K562 (cell line): ENCODE measurements at regions not wholly inside any gene's neighbourhood (a gene's known extent, or its start where the extent isn't known, plus 50 kb on each side); places are given as distances from the start of the nearest gene placed in this dataset.

Experiments
- ATAC-seq: fragments of 200-7000 bp; cut with Tn5 transposase; 3 replicates; pipeline ENCODE4 v1.9.1; 2020; ENCODE audit warnings: moderate library complexity
- BruUV-seq: library from RNA; stranded (reverse); fragments of 400-500 nt; replicated peaks from 2 replicates; lab custom pipeline; 2021; lab: Mats Ljungman, UMichigan
- CTCF ChIA-PET: fragments of 300-600 bp; formaldehyde crosslinking; extraction: SDS; loops from one replicate; lab custom pipeline; 2021; ENCODE audit warnings: low intra/inter-chr PET ratio; lab: Yijun Ruan, JAX
- POLR2A ChIA-PET: fragments of 300-600, 350-650 bp; sonication (Branson Sonifier 250); formaldehyde crosslinking; extraction: SDS; loops from one replicate; lab custom pipeline; 2021; ENCODE audit warnings: antibody characterized with exemption, inconsistent platforms; lab: Yijun Ruan, JAX
- DNase-seq, 4 experiments: peaks; one replicate each; pipeline versions ENCODE4 v3.0.0 to v3.0.0-alpha.2; 2011 to 2018; ENCODE audit warnings: low spot score in 3 of 4, mixed read lengths in 3 of 4; ENCODE audit errors: extremely low read depth in 1 of 4
- FAIRE-seq: peaks from 2 replicates; lab custom pipeline; 2011; peaks lifted over from hg19 to GRCh38; lab: Jason Lieb, UNC
- H2AFZ ChIP-seq: 2 replicates; pipeline ENCODE4 v1.6.0; 2011; ENCODE audit warnings: low read depth, low read length, control low read depth, inconsistent platforms
- H3K27ac ChIP-seq: fragments of 200-600 bp; 3 replicates; pipeline ENCODE4 v1.8.0; 2011; ENCODE audit warnings: low read depth, mild to moderate bottlenecking, control low read depth, inconsistent platforms, low read length, moderate library complexity, mixed read lengths; ENCODE audit errors: extremely low read depth
- H3K27me3 ChIP-seq, 2 experiments: fragments of 300-600 bp in 1 of 2; 2 replicates in 1 of 2; 3 replicates in 1 of 2; pipeline versions ENCODE4 v1.6.0 to v1.8.0; 2011; ENCODE audit warnings: inconsistent platforms in 2 of 2, low read length in 2 of 2, mild to moderate bottlenecking in 1 of 2, mixed read lengths in 1 of 2, moderate library complexity in 1 of 2; ENCODE audit not compliant: control insufficient read depth in 2 of 2, insufficient read depth in 2 of 2
- H3K36me3 ChIP-seq: fragments of 300-600 bp; 3 replicates; pipeline ENCODE4 v1.8.0; 2011; ENCODE audit warnings: mild to moderate bottlenecking, low read length, inconsistent platforms; ENCODE audit not compliant: control insufficient read depth, insufficient read depth
- H3K4me1 ChIP-seq, 2 experiments: fragments of 200-600 bp in 1 of 2; replicated peaks in 1 of 2; 2 replicates in 1 of 2; 3 replicates in 1 of 2; pipeline versions ENCODE4 v1.5.1 to v1.8.0; 2011; ENCODE audit warnings: inconsistent platforms in 2 of 2, low read length in 2 of 2, mild to moderate bottlenecking in 1 of 2, mixed read lengths in 1 of 2, moderate library complexity in 1 of 2; ENCODE audit not compliant: control insufficient read depth in 2 of 2, insufficient read depth in 2 of 2
- H3K4me2 ChIP-seq: 2 replicates; pipeline ENCODE4 v1.6.1; 2011; ENCODE audit warnings: low read length, control low read depth, inconsistent platforms, mixed read lengths; ENCODE audit not compliant: insufficient read depth
- H3K4me3 ChIP-seq: fragments of 200-600 bp; sonication (generic), shearing (Covaris generic); 2 replicates; pipeline ENCODE4 v1.5.1; 2016; ENCODE audit warnings: control low read depth, inconsistent platforms
- H3K79me2 ChIP-seq: fragments of 200-600 bp; 3 replicates; pipeline ENCODE4 v1.8.0; 2011; ENCODE audit warnings: low read length, inconsistent platforms; ENCODE audit not compliant: control insufficient read depth, insufficient read depth
- H3K9ac ChIP-seq, 2 experiments: 2 replicates each; pipeline versions ENCODE4 v1.6.0 to v1.6.1; 2011; ENCODE audit warnings: low read depth in 2 of 2, low read length in 2 of 2, control low read depth in 1 of 2, inconsistent platforms in 1 of 2, mild to moderate bottlenecking in 1 of 2, mixed read lengths in 1 of 2; ENCODE audit not compliant: insufficient read depth in 1 of 2
- H3K9me1 ChIP-seq: one replicate; pipeline ENCODE4 v1.6.0; 2011; ENCODE audit warnings: inconsistent platforms, mild to moderate bottlenecking, low read length, moderate library complexity; ENCODE audit not compliant: control insufficient read depth, insufficient read depth
- H3K9me3 ChIP-seq: replicated peaks from 2 replicates; pipeline ENCODE4 v1.5.1; 2011; ENCODE audit warnings: low read depth, low read length, inconsistent platforms; ENCODE audit not compliant: control insufficient read depth, insufficient read depth
- H4K20me1 ChIP-seq: replicated peaks from 2 replicates; pipeline ENCODE4 v1.6.1; 2011; ENCODE audit warnings: low read length, inconsistent platforms, mixed read lengths; ENCODE audit not compliant: control insufficient read depth, insufficient read depth
- GTF2E2 ChIP-seq: fragments of 200-800 bp; sonication (Bioruptor generic); IDR thresholded peaks from 2 replicates; pipeline ENCODE4 v1.6.1; 2016; ENCODE audit warnings: missing genetic modification characterization, missing compliant biosample characterization
- TCF3 ChIP-seq: sonication (generic); formaldehyde crosslinking; IDR thresholded peaks from 2 replicates; pipeline ENCODE4 v1.4.0; 2020; ENCODE audit warnings: mild to moderate bottlenecking, missing genetic modification reagents
- ZNF584 ChIP-seq: fragments of 200-800 bp; sonication (Bioruptor generic); IDR thresholded peaks from 2 replicates; pipeline ENCODE4 v1.6.1; 2016; ENCODE audit warnings: low read depth, mild to moderate bottlenecking, missing genetic modification characterization, missing compliant biosample characterization
- ZNF696 ChIP-seq: fragments of 250-450 bp; sonication (Bioruptor Pico); conservative IDR thresholded peaks from 2 replicates; pipeline ENCODE4 v1.4.0; 2020; ENCODE audit warnings: mild to moderate bottlenecking, moderate library complexity
- WGBS: fragments of 100-300 bp; shearing (Covaris generic); methylation state at CpG from one replicate; pipeline ENCODE4 v1.1.6; 2016; ENCODE audit warnings: low coverage, mixed read lengths; ENCODE audit not compliant: insufficient coverage; ENCODE audit errors: missing lambda C conversion rate; 5-methylcytosine and 5-hydroxymethylcytosine counted together
- in situ Hi-C: fragments of 300-500 bp; cut with MboI; formaldehyde crosslinking; loops from 4 replicates; pipeline ENCODE4 v1.15.0; 2018; ENCODE audit warnings: inconsistent platforms, mixed read lengths
- intact Hi-C: fragments of 100-400 bp; cut with micrococcal nuclease; formaldehyde crosslinking; loops from 2 replicates; pipeline ENCODE4 v1.14.2; 2022
- TF ChIP-seq, protein P1 (sequence below): fragments of 250-450 bp; sonication (Bioruptor Pico); IDR thresholded peaks from 2 replicates; pipeline ENCODE4 v1.8.0; 2022; ENCODE audit warnings: moderate library complexity, mild to moderate bottlenecking, inconsistent platforms
- TF ChIP-seq, protein P2 (sequence below): fragments of 450-650 bp; IDR thresholded peaks from 2 replicates; pipeline ENCODE4 v1.6.1; 2016; ENCODE audit warnings: missing biosample characterization, missing genetic modification characterization

DNA sequence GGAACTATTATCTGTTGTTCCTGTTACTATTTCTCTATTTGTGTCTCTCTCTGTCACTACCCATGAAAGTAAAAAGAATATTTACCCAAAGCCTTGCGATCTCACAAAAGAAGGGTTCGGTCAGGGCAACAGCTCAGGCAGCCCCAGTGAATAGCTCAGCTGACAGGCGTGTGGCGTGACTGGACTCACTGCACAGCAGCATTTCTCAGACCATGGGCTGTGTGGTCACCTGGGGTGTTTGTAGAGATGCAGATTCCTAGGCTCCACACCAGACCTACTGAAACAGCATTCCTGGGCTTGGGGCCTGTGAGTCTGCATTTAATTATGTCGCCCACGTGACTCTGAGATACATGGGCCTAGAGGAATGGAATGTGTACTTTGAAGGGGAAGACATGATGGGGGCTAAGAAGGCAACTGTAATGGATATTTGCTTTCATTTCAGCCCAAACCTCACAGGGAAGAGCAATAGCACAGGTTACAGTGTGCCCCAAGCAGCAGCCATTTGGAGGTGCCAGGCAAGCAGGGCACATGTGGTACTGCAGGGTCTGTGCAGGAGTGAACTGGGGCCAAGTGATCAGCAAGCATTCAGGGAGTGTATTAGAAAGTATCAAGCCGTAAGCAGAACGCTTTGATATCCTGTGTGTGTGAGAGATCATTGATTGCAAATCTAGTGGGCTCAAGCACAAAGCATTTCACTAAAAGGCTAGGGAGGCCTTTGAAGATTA, 90.4 kb upstream of the RBMS1 start:
- in situ Hi-C loops, result no loop called here
- H3K9ac ChIP-seq, result no peak overlapping the region
- H3K4me1 ChIP-seq, result no peaks in the 10 kb centered on the region
- H3K9me1 ChIP-seq, result no peaks in the 10 kb centered on the region
- no peaks in the 10 kb centered on the region for H3K79me2 ChIP-seq
- peaks cover 4% of the 10 kb centered on the region for H3K9me3 ChIP-seq
- no peak overlapping the region for H2AFZ ChIP-seq
- intact Hi-C loops, result no loop called here
- under 1% methylated on average over 8 of the region's 8 CpGs for WGBS
- FAIRE-seq, result no peak
- POLR2A ChIA-PET, result no interaction called here
- no peaks in the 10 kb centered on the region for H4K20me1 ChIP-seq
- no peak overlapping the region for H3K4me3 ChIP-seq
- no peaks in the 10 kb centered on the region for H3K27me3 ChIP-seq
- H3K27ac ChIP-seq, result no peak overlapping the region
- TF ChIP-seq ZNF584 (CRISPR knock-in tag), result no peak
- TF ChIP-seq, protein P1, sequence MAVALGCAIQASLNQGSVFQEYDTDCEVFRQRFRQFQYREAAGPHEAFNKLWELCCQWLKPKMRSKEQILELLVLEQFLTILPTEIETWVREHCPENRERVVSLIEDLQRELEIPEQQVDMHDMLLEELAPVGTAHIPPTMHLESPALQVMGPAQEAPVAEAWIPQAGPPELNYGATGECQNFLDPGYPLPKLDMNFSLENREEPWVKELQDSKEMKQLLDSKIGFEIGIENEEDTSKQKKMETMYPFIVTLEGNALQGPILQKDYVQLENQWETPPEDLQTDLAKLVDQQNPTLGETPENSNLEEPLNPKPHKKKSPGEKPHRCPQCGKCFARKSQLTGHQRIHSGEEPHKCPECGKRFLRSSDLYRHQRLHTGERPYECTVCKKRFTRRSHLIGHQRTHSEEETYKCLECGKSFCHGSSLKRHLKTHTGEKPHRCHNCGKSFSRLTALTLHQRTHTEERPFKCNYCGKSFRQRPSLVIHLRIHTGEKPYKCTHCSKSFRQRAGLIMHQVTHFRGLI (CRISPR knock-in tag), result no peak
- TF ChIP-seq, protein P2, sequence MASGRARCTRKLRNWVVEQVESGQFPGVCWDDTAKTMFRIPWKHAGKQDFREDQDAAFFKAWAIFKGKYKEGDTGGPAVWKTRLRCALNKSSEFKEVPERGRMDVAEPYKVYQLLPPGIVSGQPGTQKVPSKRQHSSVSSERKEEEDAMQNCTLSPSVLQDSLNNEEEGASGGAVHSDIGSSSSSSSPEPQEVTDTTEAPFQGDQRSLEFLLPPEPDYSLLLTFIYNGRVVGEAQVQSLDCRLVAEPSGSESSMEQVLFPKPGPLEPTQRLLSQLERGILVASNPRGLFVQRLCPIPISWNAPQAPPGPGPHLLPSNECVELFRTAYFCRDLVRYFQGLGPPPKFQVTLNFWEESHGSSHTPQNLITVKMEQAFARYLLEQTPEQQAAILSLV (tag), result no peak
- no peak for TF ChIP-seq GTF2E2
- TF ChIP-seq TCF3, result no peak
- TF ChIP-seq ZNF696 (CRISPR knock-in tag), result no peak
- TF ChIP-seq, all 486 proteins: peak for 0
- CTCF ChIA-PET, result no interaction called here
- BruUV-seq, result no TSS peak
- ATAC-seq (no peak), DNase-seq (no peak)
- no peaks in the 10 kb centered on the region for H3K36me3 ChIP-seq
- no peak overlapping the region for H3K4me2 ChIP-seq
